Mucosa of descending colon (tissue), 3 donors: ENCODE measurements at regions not wholly inside any gene's neighbourhood (a gene's known extent, or its start where the extent isn't known, plus 50 kb on each side); places are given as distances from the start of the nearest gene placed in this dataset.

Source experiments
- ATAC-seq: fragments of 200-7000 bp; cut with Tn5 transposase; one replicate; pipeline ENCODE4 v1.9.1; 2020; ENCODE audit warnings: mild to moderate bottlenecking, moderate library complexity
- DNase-seq, 3 donors: peaks; one replicate each; pipeline ENCODE4 v3.0.0-alpha.2; 2020
- H3K36me3 ChIP-seq: fragments of 200-600 bp; one replicate; pipeline ENCODE4 v1.8.0; 2021; ENCODE audit warnings: low read depth, mild to moderate bottlenecking
- H3K4me1 ChIP-seq: fragments of 200-600 bp; one replicate; pipeline ENCODE4 v1.8.0; 2021; ENCODE audit warnings: low read depth, mild to moderate bottlenecking
- H3K4me3 ChIP-seq: fragments of 200-600 bp; one replicate; pipeline ENCODE4 v1.8.0; 2021; ENCODE audit warnings: mild to moderate bottlenecking
- H3K9me3 ChIP-seq: fragments of 200-600 bp; one replicate; pipeline ENCODE4 v1.8.0; 2021; ENCODE audit warnings: mild to moderate bottlenecking
- intact Hi-C, 2 donors: fragments of 100-400 bp; cut with DNase I in 1 of 2; cut with micrococcal nuclease in 1 of 2; formaldehyde crosslinking; loops; one replicate each; pipeline versions ENCODE4 v1.11.0 to v1.11.1; 2022; cut with DNase I, micrococcal nuclease
- TF ChIP-seq, protein P1 (sequence below): fragments of 200-600 bp; IDR thresholded peaks from one replicate; pipeline ENCODE4 v1.8.0; 2022; ENCODE audit warnings: antibody characterized with exemption, mild to moderate bottlenecking
- donor health status: DM: no; HTN: no; CAD: no; lungs with moderate emphysema.
- donor health status: DM: no; HTN: no; CAD: no.
- donor health status: DM: no; HTN: yes; CAD: no.

DNA sequence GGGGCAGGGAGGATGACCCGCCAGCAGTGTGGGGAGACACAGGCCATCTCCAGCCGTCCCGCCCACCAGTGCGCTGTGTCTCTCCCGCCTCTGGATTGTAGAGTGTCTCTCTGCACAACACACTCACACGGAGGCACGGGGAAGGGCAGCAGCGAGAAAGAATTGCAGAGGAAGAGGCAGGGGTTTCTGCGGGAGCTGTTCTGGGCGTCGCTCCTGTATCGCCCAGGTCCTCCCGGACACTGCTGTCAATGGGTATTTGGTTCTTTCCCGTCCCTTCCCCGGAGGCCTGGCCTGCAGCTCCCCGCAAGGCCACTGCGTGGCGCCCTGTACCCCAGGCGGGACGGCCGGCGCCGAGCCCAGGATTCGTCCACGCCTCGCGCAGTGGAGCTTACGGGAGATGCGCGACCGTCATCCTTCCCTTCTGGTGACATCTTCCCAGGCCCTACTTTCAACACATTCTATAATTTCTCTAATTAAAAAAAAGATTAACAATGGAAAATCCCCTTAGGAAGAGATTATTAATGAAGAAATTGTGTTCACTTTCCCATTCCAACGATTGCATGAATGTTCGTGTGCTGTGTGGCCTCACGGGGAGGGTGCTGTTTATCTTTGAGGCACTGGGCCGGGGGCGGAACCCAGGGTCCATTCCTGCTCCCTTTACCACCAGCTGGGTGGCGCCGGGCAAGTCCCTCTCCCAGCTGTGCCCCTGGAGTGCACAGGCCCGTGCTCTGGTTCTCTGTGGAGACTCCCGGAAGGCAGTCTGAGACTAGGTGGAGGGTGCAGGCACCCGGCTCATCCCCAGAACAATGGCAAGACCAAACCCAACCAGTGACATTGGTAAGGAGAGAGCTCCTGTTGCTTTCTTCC lies 95.7 kb downstream of the CPZ start:
- DNase-seq (peak in 2 of 3 donors; percentile 18 to 59), ATAC-seq (peak; percentile 79)
- H3K4me3 ChIP-seq, result no peak overlapping the region
- no peaks in the 10 kb centered on the region for H3K4me1 ChIP-seq
- no peaks in the 10 kb centered on the region for H3K36me3 ChIP-seq
- H3K9me3 ChIP-seq, result no peaks in the 10 kb centered on the region
- intact Hi-C loops, result no loop called here
- TF ChIP-seq, protein P1, sequence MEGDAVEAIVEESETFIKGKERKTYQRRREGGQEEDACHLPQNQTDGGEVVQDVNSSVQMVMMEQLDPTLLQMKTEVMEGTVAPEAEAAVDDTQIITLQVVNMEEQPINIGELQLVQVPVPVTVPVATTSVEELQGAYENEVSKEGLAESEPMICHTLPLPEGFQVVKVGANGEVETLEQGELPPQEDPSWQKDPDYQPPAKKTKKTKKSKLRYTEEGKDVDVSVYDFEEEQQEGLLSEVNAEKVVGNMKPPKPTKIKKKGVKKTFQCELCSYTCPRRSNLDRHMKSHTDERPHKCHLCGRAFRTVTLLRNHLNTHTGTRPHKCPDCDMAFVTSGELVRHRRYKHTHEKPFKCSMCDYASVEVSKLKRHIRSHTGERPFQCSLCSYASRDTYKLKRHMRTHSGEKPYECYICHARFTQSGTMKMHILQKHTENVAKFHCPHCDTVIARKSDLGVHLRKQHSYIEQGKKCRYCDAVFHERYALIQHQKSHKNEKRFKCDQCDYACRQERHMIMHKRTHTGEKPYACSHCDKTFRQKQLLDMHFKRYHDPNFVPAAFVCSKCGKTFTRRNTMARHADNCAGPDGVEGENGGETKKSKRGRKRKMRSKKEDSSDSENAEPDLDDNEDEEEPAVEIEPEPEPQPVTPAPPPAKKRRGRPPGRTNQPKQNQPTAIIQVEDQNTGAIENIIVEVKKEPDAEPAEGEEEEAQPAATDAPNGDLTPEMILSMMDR, result peak; percentile 39

DNA sequence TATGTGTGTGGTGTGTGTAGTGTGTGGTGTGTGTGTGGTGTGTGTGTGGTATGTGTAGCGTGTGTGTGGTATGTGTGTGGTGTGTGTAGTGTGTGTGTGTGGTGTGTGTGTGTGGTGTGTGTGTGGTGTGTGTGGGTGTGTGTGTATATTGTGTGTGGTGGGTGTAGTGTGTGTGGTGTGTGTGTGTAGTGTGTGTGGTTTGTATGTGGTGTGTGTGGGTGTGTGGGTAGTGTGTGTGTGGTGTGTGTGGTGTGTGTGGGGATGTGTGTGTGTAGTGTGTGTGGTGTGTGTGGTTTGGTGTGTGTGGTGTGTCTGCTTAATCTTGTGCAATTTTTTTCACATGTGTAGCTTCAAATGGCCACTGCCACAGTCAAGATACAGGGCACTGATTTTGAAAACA lies 94.5 kb downstream of the CPZ start:
- Histone ChIP-seq H3K36me3 (no peaks in the 10 kb centered on the region), H3K9me3 (no peaks in the 10 kb centered on the region), H3K4me3 (no peak overlapping the region), H3K4me1 (no peaks in the 10 kb centered on the region)
- no peak for ATAC-seq
- TF ChIP-seq, protein P1, result no peak
- no peak for DNase-seq
- intact Hi-C loops, result no loop called here

DNA sequence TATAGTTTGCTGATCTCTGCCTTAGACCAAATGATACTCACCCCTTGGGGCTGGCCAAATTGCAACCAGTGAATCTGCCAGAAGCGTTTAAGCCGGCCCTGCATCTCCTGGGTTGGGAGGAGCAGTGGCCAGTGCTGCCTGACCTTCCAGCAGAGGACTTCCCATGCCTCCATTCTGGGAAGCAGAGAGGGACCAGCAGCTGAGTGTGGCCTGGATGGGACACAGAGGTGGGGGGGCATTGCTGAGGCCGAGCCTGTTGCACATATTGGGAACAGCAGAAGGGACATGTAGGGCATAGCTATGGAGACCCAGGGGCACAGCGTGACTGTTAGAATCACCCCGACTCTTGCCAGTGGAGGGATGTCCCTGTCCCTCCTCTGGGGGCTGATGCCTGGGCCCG lies 93.3 kb downstream of the CPZ start:
- H3K36me3 ChIP-seq, result no peaks in the 10 kb centered on the region
- no peaks in the 10 kb centered on the region for H3K4me1 ChIP-seq
- intact Hi-C loops, result no loop called here
- ATAC-seq (no peak), DNase-seq (no peak)
- no peak overlapping the region for H3K4me3 ChIP-seq
- TF ChIP-seq, protein P1, result no peak
- no peaks in the 10 kb centered on the region for H3K9me3 ChIP-seq

DNA sequence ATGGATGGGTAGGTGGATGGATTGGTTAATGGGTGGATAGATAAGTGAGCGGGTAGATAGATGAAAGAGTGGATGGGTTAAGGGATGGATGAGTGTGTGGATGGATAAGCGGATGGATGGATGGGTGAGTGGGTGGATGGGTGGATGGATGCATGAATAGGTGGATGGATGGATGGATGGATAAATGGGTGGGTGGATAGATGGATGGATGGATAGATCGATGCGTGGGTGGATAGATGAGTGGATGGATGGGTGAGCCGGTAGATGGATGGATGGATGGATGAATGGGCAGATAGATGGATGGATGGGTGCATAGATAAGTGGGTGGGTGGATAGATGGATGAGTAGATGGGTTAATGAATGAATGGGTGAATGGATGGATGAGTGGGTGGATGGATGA lies 90.9 kb downstream of the CPZ start:
- intact Hi-C loops, result no loop called here
- H3K36me3 ChIP-seq, result no peaks in the 10 kb centered on the region
- ATAC-seq, result no peak

DNA sequence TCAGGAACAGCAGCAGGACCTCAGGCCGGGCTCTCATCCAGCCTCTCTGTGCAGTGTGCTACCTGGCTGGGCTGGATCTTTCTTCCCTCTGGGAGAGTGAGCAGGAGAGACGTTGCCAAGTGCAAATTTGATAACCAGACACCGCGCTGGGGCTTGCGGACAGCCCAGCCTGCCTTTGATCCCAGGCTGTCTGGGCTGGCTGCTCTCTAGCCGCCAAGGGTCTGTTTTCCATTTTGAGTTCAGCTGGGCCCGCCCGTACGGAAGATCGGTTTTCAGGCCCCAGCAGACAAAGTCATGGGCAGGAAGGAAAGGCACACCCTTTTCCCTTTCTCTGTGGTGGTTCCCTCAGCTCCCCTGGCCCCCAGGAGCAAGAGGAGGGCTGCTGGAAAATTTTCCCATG lies 90.2 kb downstream of the CPZ start:
- H3K36me3 ChIP-seq, result no peaks in the 10 kb centered on the region
- intact Hi-C loops, result no loop called here
- H3K4me3 ChIP-seq, result no peak overlapping the region
- no peak for DNase-seq
- H3K4me1 ChIP-seq, result no peaks in the 10 kb centered on the region
- TF ChIP-seq, protein P1, result no peak
- no peaks in the 10 kb centered on the region for H3K9me3 ChIP-seq
- no peak for ATAC-seq

More for the DNA sequence above, 90.9 kb downstream of the CPZ start:
- TF ChIP-seq, protein P1, result no peak
- Histone ChIP-seq H3K9me3 (no peaks in the 10 kb centered on the region), H3K4me3 (no peak overlapping the region), H3K4me1 (no peaks in the 10 kb centered on the region)
- DNase-seq, result no peak
